IPS-20b (cell line): ENCODE measurements at regions not wholly inside any gene's neighbourhood (a gene's known extent, or its start where the extent isn't known, plus 50 kb on each side); places are given as distances from the start of the nearest gene placed in this dataset.
"Not testable (repeated sequence)": the region's sequence is repeated elsewhere in the genome, so short reads cannot be mapped to it uniquely, and the experiment has no call there.

Experiments
- H3K27ac ChIP-seq: one replicate; pipeline ENCODE4 v1.5.1; 2013; ENCODE audit warnings: low read length
- H3K27me3 ChIP-seq: 2 replicates; pipeline ENCODE4 v1.6.1; 2013; ENCODE audit warnings: mild to moderate bottlenecking, low read length, inconsistent platforms; ENCODE audit not compliant: insufficient read depth
- H3K36me3 ChIP-seq: 2 replicates; pipeline ENCODE4 v1.6.1; 2013; ENCODE audit warnings: low read depth, mild to moderate bottlenecking, inconsistent platforms, low read length, moderate library complexity; ENCODE audit not compliant: insufficient read depth
- H3K4me1 ChIP-seq: 2 replicates; pipeline ENCODE4 v1.6.1; 2013; ENCODE audit warnings: mild to moderate bottlenecking, control low read depth, inconsistent platforms, low read length, moderate library complexity; ENCODE audit not compliant: insufficient read depth
- H3K4me3 ChIP-seq: 2 replicates; pipeline ENCODE4 v1.5.1; 2013; ENCODE audit warnings: mild to moderate bottlenecking, low read length, inconsistent platforms
- H3K9ac ChIP-seq: 2 replicates; pipeline ENCODE4 v1.6.1; 2013; ENCODE audit warnings: low read depth, mild to moderate bottlenecking, inconsistent platforms, low read length, moderate library complexity
- H3K9me3 ChIP-seq: 2 replicates; pipeline ENCODE4 v1.6.1; 2013; ENCODE audit warnings: mild to moderate bottlenecking, low read depth, low read length, inconsistent platforms; ENCODE audit not compliant: insufficient read depth

- no peak overlapping the region for H3K27ac ChIP-seq
- no peak overlapping the region for H3K9ac ChIP-seq
- H3K36me3 ChIP-seq, result no peaks in the 10 kb centered on the region
- H3K4me1 ChIP-seq, result no peaks in the 10 kb centered on the region
- H3K9me3 ChIP-seq, result no peaks in the 10 kb centered on the region
- no peak overlapping the region for H3K4me3 ChIP-seq
- H3K27me3 ChIP-seq, result no peaks in the 10 kb centered on the region
These were observed 103.1 kb upstream of the SMLR1 start for GRCh38 chr6:130724089-130724488.

- Histone ChIP-seq H3K27ac (no peak overlapping the region), H3K9me3 (no peaks in the 10 kb centered on the region), H3K36me3 (no peaks in the 10 kb centered on the region), H3K9ac (no peak overlapping the region), H3K4me1 (no peaks in the 10 kb centered on the region), H3K27me3 (no peaks in the 10 kb centered on the region), H3K4me3 (no peak overlapping the region)
These were observed 101.7 kb upstream of the SMLR1 start for GRCh38 chr6:130725551-130725950.

GRCh38 chr6:130728064-130728463 lies 99.1 kb upstream of the SMLR1 start:
- not testable (repeated sequence) for H3K4me1 ChIP-seq, H3K36me3 ChIP-seq, H3K4me3 ChIP-seq, H3K27ac ChIP-seq, H3K9ac ChIP-seq, H3K9me3 ChIP-seq, H3K27me3 ChIP-seq

- H3K27me3 ChIP-seq, result no peaks in the 10 kb centered on the region
- no peaks in the 10 kb centered on the region for H3K4me1 ChIP-seq
- no peak overlapping the region for H3K27ac ChIP-seq
- H3K4me3 ChIP-seq, result no peak overlapping the region
- no peaks in the 10 kb centered on the region for H3K36me3 ChIP-seq
- H3K9ac ChIP-seq, result no peak overlapping the region
- H3K9me3 ChIP-seq, result no peaks in the 10 kb centered on the region
These were observed 96.6 kb upstream of the SMLR1 start for GRCh38 chr6:130730600-130730999.

- Histone ChIP-seq H3K27me3 (no peaks in the 10 kb centered on the region), H3K27ac (no peak overlapping the region), H3K36me3 (no peaks in the 10 kb centered on the region), H3K9me3 (no peaks in the 10 kb centered on the region), H3K9ac (no peak overlapping the region), H3K4me3 (no peak overlapping the region), H3K4me1 (no peaks in the 10 kb centered on the region)
These were observed 93.0 kb upstream of the SMLR1 start for GRCh38 chr6:130734161-130734560.

- no peaks in the 10 kb centered on the region for H3K27me3 ChIP-seq
- H3K4me3 ChIP-seq, result no peak overlapping the region
- peaks cover 8% of the 10 kb centered on the region for H3K4me1 ChIP-seq
- no peaks in the 10 kb centered on the region for H3K36me3 ChIP-seq
- no peaks in the 10 kb centered on the region for H3K9me3 ChIP-seq
- H3K9ac ChIP-seq, result no peak overlapping the region
- H3K27ac ChIP-seq, result no peak overlapping the region
These were observed 86.9 kb upstream of the SMLR1 start for GRCh38 chr6:130740308-130740707.

- Histone ChIP-seq H3K27me3 (no peaks in the 10 kb centered on the region), H3K4me1 (peaks cover 12% of the 10 kb centered on the region), H3K4me3 (no peak overlapping the region), H3K9me3 (no peaks in the 10 kb centered on the region), H3K9ac (no peak overlapping the region), H3K27ac (no peak overlapping the region), H3K36me3 (no peaks in the 10 kb centered on the region)
These were observed 85.0 kb upstream of the SMLR1 start for GRCh38 chr6:130742131-130742681.

- no peak overlapping the region for H3K4me3 ChIP-seq
- no peak overlapping the region for H3K9ac ChIP-seq
- no peak overlapping the region for H3K27ac ChIP-seq
- H3K27me3 ChIP-seq, result no peaks in the 10 kb centered on the region
- no peaks in the 10 kb centered on the region for H3K36me3 ChIP-seq
- H3K4me1 ChIP-seq, result peaks cover 12% of the 10 kb centered on the region
- H3K9me3 ChIP-seq, result no peaks in the 10 kb centered on the region
These were observed 84.0 kb upstream of the SMLR1 start for GRCh38 chr6:130743175-130743574.

GRCh38 chr6:130744576-130745366 lies 82.4 kb upstream of the SMLR1 start:
- Histone ChIP-seq H3K4me3 (no peak overlapping the region), H3K4me1 (peaks cover 12% of the 10 kb centered on the region), H3K9ac (no peak overlapping the region), H3K27ac (no peak overlapping the region), H3K36me3 (no peaks in the 10 kb centered on the region), H3K27me3 (no peaks in the 10 kb centered on the region), H3K9me3 (peaks cover 10% of the 10 kb centered on the region; the same call in 1 of the 2 replicates)

- Histone ChIP-seq H3K4me3 (no peak overlapping the region), H3K36me3 (no peaks in the 10 kb centered on the region), H3K4me1 (peaks cover 8% of the 10 kb centered on the region; the same call in 1 of the 2 replicates), H3K9me3 (peaks cover 17% of the 10 kb centered on the region; the same call in 1 of the 2 replicates), H3K27me3 (no peaks in the 10 kb centered on the region), H3K27ac (no peak overlapping the region), H3K9ac (no peak overlapping the region)
These were observed 79.2 kb upstream of the SMLR1 start for GRCh38 chr6:130748041-130748440.

- no peak overlapping the region for H3K27ac ChIP-seq
- H3K27me3 ChIP-seq, result no peaks in the 10 kb centered on the region
- no peak overlapping the region for H3K9ac ChIP-seq
- H3K4me3 ChIP-seq, result no peak overlapping the region
- peaks cover 17% of the 10 kb centered on the region; the same call in 1 of the 2 replicates for H3K9me3 ChIP-seq
- peaks cover 8% of the 10 kb centered on the region; the same call in 1 of the 2 replicates for H3K4me1 ChIP-seq
- no peaks in the 10 kb centered on the region for H3K36me3 ChIP-seq
These were observed 77.8 kb upstream of the SMLR1 start for GRCh38 chr6:130749402-130749801.

- no peak overlapping the region for H3K9ac ChIP-seq
- H3K4me3 ChIP-seq, result no peak overlapping the region
- H3K27me3 ChIP-seq, result no peaks in the 10 kb centered on the region
- peaks cover 17% of the 10 kb centered on the region; the same call in 1 of the 2 replicates for H3K9me3 ChIP-seq
- H3K4me1 ChIP-seq, result no peaks in the 10 kb centered on the region
- H3K27ac ChIP-seq, result no peak overlapping the region
- H3K36me3 ChIP-seq, result no peaks in the 10 kb centered on the region
These were observed 74.9 kb upstream of the SMLR1 start for GRCh38 chr6:130752267-130752666.
